ENCODE measurements at regions not wholly inside any gene's neighbourhood (a gene's known extent, or its start where the extent isn't known, plus 50 kb on each side); places are given as distances from the start of the nearest gene placed in this dataset.

GRCh38 chr6:9155836-9156235, 720.5 kb upstream of the SLC35B3 start:
- TF ChIP-seq, protein P1, sequence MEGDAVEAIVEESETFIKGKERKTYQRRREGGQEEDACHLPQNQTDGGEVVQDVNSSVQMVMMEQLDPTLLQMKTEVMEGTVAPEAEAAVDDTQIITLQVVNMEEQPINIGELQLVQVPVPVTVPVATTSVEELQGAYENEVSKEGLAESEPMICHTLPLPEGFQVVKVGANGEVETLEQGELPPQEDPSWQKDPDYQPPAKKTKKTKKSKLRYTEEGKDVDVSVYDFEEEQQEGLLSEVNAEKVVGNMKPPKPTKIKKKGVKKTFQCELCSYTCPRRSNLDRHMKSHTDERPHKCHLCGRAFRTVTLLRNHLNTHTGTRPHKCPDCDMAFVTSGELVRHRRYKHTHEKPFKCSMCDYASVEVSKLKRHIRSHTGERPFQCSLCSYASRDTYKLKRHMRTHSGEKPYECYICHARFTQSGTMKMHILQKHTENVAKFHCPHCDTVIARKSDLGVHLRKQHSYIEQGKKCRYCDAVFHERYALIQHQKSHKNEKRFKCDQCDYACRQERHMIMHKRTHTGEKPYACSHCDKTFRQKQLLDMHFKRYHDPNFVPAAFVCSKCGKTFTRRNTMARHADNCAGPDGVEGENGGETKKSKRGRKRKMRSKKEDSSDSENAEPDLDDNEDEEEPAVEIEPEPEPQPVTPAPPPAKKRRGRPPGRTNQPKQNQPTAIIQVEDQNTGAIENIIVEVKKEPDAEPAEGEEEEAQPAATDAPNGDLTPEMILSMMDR (IDR thresholded peaks at IDR 0.05), result no peak
- no peak for TF ChIP-seq POLR2A (IDR thresholded peaks at IDR 0.05)
